ENCODE measurements at regions not wholly inside any gene's neighbourhood (a gene's known extent, or its start where the extent isn't known, plus 50 kb on each side); places are given as distances from the start of the nearest gene placed in this dataset.
"Not testable (repeated sequence)": the region's sequence is repeated elsewhere in the genome, so short reads cannot be mapped to it uniquely, and the experiment has no call there.

DNA sequence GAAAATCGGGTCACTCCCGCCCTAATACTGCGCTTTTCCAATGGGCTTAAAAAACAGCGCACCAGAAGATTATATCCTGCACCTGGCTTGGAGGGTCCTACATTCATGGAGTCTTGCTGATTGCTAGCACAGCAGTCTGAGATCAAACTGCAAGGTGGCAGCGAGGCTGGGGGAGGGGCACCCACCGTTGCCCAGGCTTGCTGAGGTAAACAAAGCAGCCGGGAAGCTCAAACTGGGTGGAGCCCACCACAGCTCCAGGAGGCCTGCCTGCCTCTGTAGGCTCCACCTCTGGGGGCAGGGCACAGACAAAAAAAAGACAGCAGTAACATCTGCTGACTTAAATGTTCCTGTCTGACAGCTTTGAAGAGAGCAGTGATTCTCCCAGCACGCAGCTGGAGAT is 150.6 kb upstream of the ANKFN1 start:
- not testable (repeated sequence) for DNase-seq (ENCODE audit: low spot score)

DNA sequence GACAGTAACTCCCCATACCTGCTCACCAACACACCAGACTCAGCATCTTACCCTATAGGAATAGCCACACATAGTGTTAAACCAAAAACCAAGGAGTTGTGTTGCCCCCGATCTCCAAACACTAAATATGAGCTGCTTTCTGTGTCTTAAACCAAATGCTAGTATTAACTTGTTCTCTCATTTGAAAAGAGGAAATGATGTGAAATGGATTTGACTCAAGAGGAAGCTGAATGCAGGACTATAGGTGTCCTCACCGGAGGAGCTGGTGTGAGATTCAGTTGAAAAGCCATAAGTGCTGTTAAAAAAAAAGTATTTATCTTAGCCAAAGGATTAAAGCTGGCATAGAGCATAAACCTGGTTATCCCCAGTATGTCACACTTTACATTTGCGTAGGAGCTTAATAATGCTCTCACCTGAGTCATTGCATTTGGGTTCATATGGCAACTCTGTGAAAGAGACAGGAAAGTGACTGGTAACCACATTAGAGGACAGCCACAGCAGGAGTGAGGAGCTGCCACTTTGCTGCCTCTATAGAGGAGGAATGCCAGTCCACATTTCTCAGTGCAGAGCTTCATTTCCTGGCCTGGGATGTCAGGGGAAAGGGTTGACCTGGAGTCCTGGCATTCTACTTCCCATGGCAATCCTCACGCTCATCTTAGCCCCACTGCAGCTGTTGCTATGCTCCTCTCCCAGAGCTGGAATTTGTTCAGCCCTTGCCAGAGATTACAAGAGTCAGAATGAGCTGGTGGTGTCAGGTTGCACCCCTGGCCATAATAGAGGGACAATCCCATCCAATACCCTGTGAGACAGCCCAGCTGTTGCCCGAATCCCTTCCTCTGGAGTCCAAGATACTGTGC is 143.3 kb upstream of the ANKFN1 start:
- DNase-seq (ENCODE audit: low spot score): no peak

DNA sequence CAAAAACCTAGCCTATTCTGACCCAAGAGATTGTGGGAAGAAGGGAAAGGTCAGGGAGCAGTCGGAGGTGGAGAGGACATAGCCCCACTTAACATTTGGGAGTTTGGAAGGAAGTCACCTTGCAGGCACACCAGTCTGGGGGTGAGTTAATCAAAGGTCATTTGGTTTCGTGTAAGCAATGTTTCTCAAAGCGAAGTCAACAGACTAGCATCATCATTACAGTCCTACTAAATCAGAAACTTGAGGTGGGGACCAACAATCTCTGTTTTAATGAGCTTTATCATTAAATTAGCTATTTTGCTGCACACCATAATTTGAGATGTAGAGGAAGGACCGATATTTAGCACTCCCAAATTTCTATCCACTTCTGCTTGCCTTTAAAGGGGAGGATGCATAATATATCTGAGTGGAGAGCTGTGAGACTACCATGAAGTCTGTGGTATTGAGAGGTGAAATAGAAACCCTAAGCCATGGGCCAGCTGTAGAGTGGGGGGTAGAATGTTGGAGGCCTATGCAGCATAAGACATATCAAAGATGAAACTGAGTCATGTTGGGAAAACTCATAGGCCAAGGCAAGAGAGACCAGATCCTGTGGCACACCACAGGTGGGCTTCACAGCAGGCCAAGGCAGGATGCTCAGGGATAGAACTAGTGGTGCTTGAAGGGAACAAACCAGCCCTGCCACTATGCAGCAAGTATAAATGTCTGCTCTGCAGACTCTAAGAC is 141.7 kb upstream of the ANKFN1 start:
- no peak for DNase-seq (ENCODE audit: low spot score)

DNA sequence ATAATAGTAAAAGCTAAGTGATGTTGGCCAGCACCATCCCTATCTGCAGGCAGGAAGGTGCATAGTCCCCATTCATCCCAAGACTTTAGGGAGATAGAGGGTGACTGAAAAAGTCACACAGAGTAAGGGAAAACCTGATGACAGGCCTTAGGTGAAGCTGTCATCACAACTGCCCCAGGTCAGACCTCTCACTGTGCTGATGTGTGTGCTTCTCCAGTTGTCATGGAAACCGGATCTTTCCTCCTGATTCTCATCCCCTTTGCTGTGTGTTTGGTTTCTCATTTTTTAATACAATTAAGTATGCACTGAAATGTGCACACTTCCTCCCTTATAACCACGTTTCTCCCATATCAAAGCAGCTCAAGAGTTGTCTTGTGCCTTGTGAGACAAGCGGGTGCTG is 135.1 kb upstream of the ANKFN1 start:
- DNase-seq (ENCODE audit: low spot score): no peak

DNA sequence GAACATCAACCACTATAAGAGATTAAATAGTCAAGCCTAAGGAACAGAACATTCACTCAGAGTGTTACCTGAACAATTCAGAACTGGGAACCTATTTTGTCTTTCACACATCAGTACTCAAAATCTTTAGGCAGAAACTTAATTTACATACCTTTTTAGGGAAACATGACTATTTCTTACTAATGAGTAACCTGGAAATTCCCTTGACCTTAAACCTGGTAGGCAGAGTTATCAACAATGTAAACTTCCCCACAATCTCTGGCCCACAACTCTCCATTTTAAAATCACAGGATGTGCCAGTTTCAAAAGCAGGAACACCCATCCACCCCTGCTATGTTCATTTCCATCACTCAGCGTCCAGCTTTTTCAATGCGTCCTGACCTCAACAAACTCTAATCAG is 132.9 kb upstream of the ANKFN1 start:
- DNase-seq (ENCODE audit: low spot score): no peak

DNA sequence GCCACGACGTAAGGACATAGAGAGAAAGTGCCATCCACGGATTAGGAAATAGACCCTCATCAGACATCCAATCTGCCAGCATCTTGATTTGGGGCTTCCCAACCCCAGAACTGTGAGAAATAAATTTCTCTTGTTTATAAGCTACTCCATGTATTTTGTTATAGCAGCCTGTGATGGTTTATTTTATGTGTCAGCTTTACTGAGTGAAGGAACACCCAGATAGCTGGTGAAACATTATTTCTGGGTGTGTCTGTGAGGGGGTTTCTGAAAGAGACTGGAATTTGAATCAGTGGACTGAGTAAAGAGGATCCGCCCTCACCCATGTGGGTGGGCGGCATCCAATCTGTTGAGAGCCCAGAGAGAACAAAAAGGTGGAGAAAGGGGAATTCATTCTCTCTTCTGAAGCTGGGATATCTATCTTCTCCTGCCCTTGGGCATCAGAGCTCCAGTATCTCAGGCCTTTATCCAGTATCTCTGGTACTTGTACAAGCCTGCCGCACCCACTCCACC is 131.5 kb upstream of the ANKFN1 start:
- no peak for DNase-seq (ENCODE audit: low spot score)

- no peak for DNase-seq (ENCODE audit: low spot score)
Measured at GRCh38 chr17:56023851-56024250, 129.4 kb upstream of the ANKFN1 start.

DNA sequence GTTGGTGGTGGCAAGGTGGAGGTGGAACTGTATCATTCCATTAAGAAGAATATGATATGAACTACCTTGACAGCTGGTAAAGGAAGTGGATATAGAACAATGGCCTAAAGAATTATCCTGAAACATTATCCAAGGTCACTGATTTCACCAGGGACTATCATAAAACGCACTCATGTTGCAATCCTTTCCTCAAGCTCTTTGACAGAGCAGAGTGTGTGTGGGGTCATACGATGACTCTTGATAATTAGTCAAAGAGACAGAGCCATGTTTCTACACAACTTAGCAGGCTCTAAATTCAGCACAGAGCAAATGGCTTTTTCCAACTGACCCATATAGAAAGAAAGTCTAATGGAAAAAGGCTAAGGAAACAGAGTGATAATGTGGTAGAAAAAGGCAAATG is 126.4 kb upstream of the ANKFN1 start:
- peak; percentile 37 for DNase-seq (ENCODE audit: low spot score)

GRCh38 chr17:56028837-56029236 is 124.4 kb upstream of the ANKFN1 start:
- DNase-seq (ENCODE audit: low spot score): no peak

- no peak for DNase-seq (ENCODE audit: low spot score)
Measured at GRCh38 chr17:56030009-56030624, 123.2 kb upstream of the ANKFN1 start.

DNA sequence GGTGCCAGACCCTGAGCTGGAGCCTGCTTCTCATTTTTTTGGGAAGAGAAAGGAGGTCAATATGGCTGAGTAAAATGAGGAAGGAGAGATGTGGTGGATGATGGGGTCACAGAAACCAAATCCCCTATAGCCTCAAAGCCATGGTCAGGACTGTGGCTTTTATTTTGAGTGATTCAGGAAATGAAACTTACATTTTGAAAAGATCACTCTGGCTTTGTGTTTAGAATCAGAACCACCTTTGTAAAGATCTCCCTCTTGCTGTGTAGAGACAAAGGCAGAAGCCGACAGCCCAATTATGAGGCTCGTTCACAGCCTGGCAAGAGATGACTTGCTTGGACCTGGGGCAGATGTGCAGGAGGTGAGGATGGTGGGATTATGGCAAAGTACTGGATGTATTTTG is 121.6 kb upstream of the ANKFN1 start:
- DNase-seq (ENCODE audit: low spot score): no peak

DNA sequence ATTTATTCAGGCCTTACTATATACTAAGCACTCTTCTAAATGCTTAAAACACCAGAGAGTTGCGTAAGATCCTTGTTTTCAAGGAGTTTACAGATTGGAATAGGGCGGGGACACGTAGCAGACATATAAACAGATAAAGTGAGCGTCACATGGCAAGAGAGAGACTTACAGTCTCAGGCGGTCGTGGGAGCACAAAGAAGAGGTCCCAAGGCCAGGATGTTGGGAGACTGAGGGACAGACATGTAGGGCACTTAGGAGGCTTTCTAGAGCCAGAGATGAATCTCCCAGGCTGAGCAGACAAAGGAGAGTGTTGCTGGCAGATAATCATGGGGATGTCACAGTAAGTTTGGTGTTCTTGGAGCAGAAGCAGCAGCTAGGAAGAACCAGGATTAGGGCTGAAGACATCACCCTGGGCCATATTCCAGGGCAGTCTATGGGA is 119.1 kb upstream of the ANKFN1 start:
- DNase-seq (ENCODE audit: low spot score): no peak

- no peak for DNase-seq (ENCODE audit: low spot score)
Measured at GRCh38 chr17:56038131-56038530, 115.1 kb upstream of the ANKFN1 start.

GRCh38 chr17:56045872-56046271 is 107.4 kb upstream of the ANKFN1 start:
- DNase-seq (ENCODE audit: low spot score): no peak

DNA sequence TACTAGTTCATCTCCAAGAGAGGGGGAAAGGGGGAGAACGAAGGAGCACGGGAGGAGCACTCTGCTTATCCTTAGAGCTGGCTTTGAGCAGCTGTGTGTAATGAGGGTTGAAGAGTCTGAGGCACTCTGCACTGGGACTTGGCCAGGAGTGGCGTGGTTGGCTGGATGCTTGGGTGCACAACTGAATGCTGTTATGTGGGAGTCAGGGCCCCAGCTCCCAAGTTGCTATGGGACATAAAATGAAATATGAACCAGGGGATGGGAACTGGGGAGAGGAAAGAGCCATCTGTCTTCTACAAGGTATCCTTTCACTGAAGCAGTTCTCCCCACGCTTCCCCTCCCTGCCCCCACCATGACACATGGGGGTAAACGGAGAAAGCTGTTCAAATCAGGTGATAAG is 105.9 kb upstream of the ANKFN1 start:
- no peak for DNase-seq (ENCODE audit: low spot score)

DNA sequence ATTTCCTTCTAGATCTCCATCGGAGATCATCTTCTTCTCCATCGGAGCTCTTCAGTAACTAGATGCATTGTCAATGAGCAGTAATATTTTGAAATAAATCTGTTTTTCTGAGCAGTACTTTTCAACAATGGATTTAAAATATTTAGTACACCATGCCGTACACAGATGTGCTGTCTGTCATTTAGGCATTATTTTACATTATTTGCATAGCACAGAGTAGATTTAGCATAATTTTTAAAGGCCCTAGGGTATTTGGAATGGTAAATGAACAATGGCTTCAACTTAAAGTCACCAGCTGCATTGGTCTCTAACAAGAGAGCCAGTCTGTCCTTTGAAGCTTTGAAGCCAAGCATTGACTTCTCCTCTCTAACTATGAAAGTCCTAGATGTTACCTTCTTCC is 95.4 kb upstream of the ANKFN1 start:
- DNase-seq (ENCODE audit: low spot score): no peak

- DNase-seq (ENCODE audit: low spot score): no peak
Measured at GRCh38 chr17:56064506-56064905, 88.8 kb upstream of the ANKFN1 start.

GRCh38 chr17:56074361-56074890 is 78.8 kb upstream of the ANKFN1 start:
- DNase-seq (ENCODE audit: low spot score): no peak

GRCh38 chr17:56076980-56077379 is 76.3 kb upstream of the ANKFN1 start:
- DNase-seq (ENCODE audit: low spot score): no peak

- no peak for DNase-seq (ENCODE audit: low spot score)
Measured at GRCh38 chr17:56083475-56083874, 69.8 kb upstream of the ANKFN1 start.

GRCh38 chr17:56085576-56086267 is 67.6 kb upstream of the ANKFN1 start:
- no peak for DNase-seq (ENCODE audit: low spot score)

GRCh38 chr17:56087199-56087598 is 66.1 kb upstream of the ANKFN1 start:
- DNase-seq (ENCODE audit: low spot score): no peak
